OCI-LY3 (cell line): ENCODE measurements at regions not wholly inside any gene's neighbourhood (a gene's known extent, or its start where the extent isn't known, plus 50 kb on each side); places are given as distances from the start of the nearest gene placed in this dataset.
"Not testable (repeated sequence)": the region's sequence is repeated elsewhere in the genome, so short reads cannot be mapped to it uniquely, and the experiment has no call there.

Experiments
- H2AFZ ChIP-seq: fragments of 200-600, 300-600 bp; shearing (Covaris generic); 2 replicates; pipeline ENCODE4 v1.6.0; 2014; ENCODE audit warnings: antibody characterized with exemption, low read depth, low read length
- H3K27ac ChIP-seq: fragments of 200-600, 300-600 bp; sonication (generic); 2 replicates; pipeline ENCODE4 v1.5.1; 2014; ENCODE audit warnings: mild to moderate bottlenecking, low read length, moderate library complexity, mixed read lengths
- H3K27me3 ChIP-seq: fragments of 200-600, 300-600 bp; sonication (generic); 2 replicates; pipeline ENCODE4 v1.6.1; 2014; ENCODE audit warnings: low read depth, low read length, mixed read lengths
- H3K36me3 ChIP-seq: fragments of 200-600, 300-600 bp; sonication (generic); replicated peaks from 2 replicates; pipeline ENCODE3; 2014; ENCODE audit warnings: low read depth, low read length, mixed read lengths
- H3K4me1 ChIP-seq: fragments of 300-600, 200-600 bp; sonication (generic); 2 replicates; pipeline ENCODE4 v1.6.1; 2014; ENCODE audit warnings: low read length, mixed read lengths
- H3K4me2 ChIP-seq: fragments of 200-600, 300-600 bp; sonication (generic); 2 replicates; pipeline ENCODE4 v1.6.1; 2014; ENCODE audit warnings: low read length, mixed read lengths
- H3K4me3 ChIP-seq: fragments of 300-600, 200-600 bp; sonication (generic); 2 replicates; pipeline ENCODE4 v1.5.1; 2014; ENCODE audit warnings: antibody characterized with exemption, mild to moderate bottlenecking, low read length, moderate library complexity
- H3K79me2 ChIP-seq: fragments of 300-600, 200-600 bp; shearing (Covaris generic); 2 replicates; pipeline ENCODE4 v1.6.1; 2014; ENCODE audit warnings: mild to moderate bottlenecking, low read length, mixed read lengths
- H3K9ac ChIP-seq: fragments of 300-600, 200-600 bp; shearing (Covaris generic); 2 replicates; pipeline ENCODE4 v1.6.0; 2014; ENCODE audit warnings: mild to moderate bottlenecking, low read length, moderate library complexity
- H3K9me3 ChIP-seq: fragments of 200-600, 300-600 bp; shearing (Covaris generic); 2 replicates; pipeline ENCODE4 v1.6.1; 2014; ENCODE audit warnings: low read length, mixed read lengths; ENCODE audit not compliant: insufficient read depth
- H4K20me1 ChIP-seq: fragments of 200-600, 300-600 bp; sonication (generic); 2 replicates; pipeline ENCODE4 v1.6.1; 2016; ENCODE audit warnings: low read length, mixed read lengths; ENCODE audit not compliant: insufficient read depth
- CTCF ChIP-seq: fragments of 200-600, 300-600 bp; sonication (generic); IDR thresholded peaks from 2 replicates; pipeline ENCODE4 v1.5.1; 2014; ENCODE audit warnings: antibody characterized with exemption, low read length, low read depth
- EZH2phosphoT487 ChIP-seq: fragments of 200-600 bp; shearing (Covaris generic); IDR thresholded peaks from 2 replicates; pipeline ENCODE4 v1.6.1; 2018; ENCODE audit warnings: antibody characterized with exemption, mixed run types, low read depth

DNA sequence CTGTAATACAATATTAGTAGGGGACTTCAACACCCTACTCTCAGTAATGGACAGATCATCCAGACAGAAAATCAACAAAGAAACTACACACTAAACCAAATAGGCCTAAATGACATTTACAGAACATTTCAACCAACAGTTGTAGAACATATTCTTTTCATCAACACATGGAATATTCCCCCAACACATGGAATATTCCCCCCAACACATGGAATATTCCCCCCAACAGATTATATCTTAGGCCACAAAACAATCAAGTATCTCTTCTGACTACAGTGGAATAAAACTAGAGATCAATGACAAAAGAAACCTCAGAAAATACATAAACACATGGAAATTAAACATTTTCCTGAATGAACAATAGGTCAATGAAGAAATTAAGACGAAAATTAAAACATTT is 187.2 kb upstream of the RBBP8 start:
- Histone ChIP-seq H3K79me2 (no peaks in the 10 kb centered on the region), H3K4me2 (no peak overlapping the region), H3K4me3 (no peak overlapping the region), H3K27ac (no peak overlapping the region), H3K4me1 (peaks cover 6% of the 10 kb centered on the region; the same call in 1 of the 2 replicates), H3K27me3 (no peaks in the 10 kb centered on the region), H3K36me3 (no peaks in the 10 kb centered on the region), H2AFZ (no peak overlapping the region), H3K9me3 (no peaks in the 10 kb centered on the region), H3K9ac (no peak overlapping the region), H4K20me1 (no peaks in the 10 kb centered on the region)
- no peak for TF ChIP-seq EZH2phosphoT487
- no peak for TF ChIP-seq CTCF

DNA sequence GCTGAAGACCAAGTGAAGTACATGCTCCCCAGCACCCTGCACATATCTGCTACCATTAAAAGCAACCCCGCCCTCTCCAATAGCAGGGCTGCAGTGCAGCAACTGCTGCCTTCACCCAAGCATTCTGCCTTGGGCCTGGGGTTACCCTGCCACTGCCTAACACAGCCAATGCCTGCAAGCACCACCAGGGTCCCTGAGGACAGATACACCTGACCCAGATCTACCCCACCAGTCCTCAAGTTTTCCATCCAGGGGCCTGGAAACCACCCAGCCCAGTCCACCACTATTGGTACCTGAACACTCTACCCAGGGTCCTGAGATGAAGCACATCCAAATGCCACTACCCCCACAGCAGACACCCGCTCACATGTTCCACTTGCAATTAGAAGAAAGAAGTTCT is 181.1 kb upstream of the RBBP8 start:
- no peak overlapping the region for H3K27ac ChIP-seq
- H3K4me1 ChIP-seq = no peaks in the 10 kb centered on the region
- no peak for TF ChIP-seq CTCF
- TF ChIP-seq EZH2phosphoT487 = no peak
- no peak overlapping the region for H3K4me3 ChIP-seq
- no peaks in the 10 kb centered on the region for H4K20me1 ChIP-seq
- no peaks in the 10 kb centered on the region for H3K9me3 ChIP-seq
- H3K27me3 ChIP-seq = no peaks in the 10 kb centered on the region
- no peak overlapping the region for H2AFZ ChIP-seq
- no peak overlapping the region for H3K9ac ChIP-seq
- H3K36me3 ChIP-seq = no peaks in the 10 kb centered on the region
- H3K79me2 ChIP-seq = no peaks in the 10 kb centered on the region
- no peak overlapping the region for H3K4me2 ChIP-seq

GRCh38 chr18:22753130-22753831 is 179.8 kb upstream of the RBBP8 start:
- no peaks in the 10 kb centered on the region for H4K20me1 ChIP-seq
- no peaks in the 10 kb centered on the region for H3K4me1 ChIP-seq
- TF ChIP-seq EZH2phosphoT487 (no peak), CTCF (no peak)
- no peaks in the 10 kb centered on the region for H3K9me3 ChIP-seq
- no peak overlapping the region for H3K9ac ChIP-seq
- H3K27me3 ChIP-seq = no peaks in the 10 kb centered on the region
- no peaks in the 10 kb centered on the region for H3K79me2 ChIP-seq
- no peak overlapping the region for H2AFZ ChIP-seq
- no peak overlapping the region for H3K4me3 ChIP-seq
- H3K36me3 ChIP-seq = no peaks in the 10 kb centered on the region
- H3K27ac ChIP-seq = no peak overlapping the region
- no peak overlapping the region for H3K4me2 ChIP-seq

DNA sequence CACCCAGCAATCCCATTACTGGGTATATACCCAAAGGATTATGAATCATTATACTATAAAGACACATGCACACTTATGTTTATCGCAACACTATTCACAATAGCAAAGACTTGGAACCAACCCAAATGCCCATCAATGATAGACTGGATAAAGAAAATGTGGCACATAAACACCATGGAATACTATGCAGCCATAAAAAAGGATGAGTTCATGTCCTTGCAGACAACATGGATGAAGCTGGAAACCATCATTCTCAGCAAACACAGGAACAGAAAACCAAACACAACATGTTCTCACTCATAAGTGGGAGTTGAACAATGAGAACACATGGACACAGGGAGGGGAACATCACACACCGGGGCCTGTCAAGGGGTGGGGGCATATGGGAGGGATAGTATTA is 169.1 kb upstream of the RBBP8 start:
- H4K20me1 ChIP-seq, H3K36me3 ChIP-seq, H2AFZ ChIP-seq, H3K9me3 ChIP-seq, H3K4me3 ChIP-seq, H3K79me2 ChIP-seq, H3K9ac ChIP-seq, H3K27me3 ChIP-seq, H3K4me1 ChIP-seq, H3K4me2 ChIP-seq, H3K27ac ChIP-seq: not testable (repeated sequence)
